NK-92 (cell line): ENCODE measurements at regions not wholly inside any gene's neighbourhood (a gene's known extent, or its start where the extent isn't known, plus 50 kb on each side); places are given as distances from the start of the nearest gene placed in this dataset.

Experiments used
- DNase-seq: peaks from one replicate; lab custom pipeline; 2025; ENCODE audit not compliant: unreplicated experiment; lab: John Stamatoyannopoulos, UW

DNA sequence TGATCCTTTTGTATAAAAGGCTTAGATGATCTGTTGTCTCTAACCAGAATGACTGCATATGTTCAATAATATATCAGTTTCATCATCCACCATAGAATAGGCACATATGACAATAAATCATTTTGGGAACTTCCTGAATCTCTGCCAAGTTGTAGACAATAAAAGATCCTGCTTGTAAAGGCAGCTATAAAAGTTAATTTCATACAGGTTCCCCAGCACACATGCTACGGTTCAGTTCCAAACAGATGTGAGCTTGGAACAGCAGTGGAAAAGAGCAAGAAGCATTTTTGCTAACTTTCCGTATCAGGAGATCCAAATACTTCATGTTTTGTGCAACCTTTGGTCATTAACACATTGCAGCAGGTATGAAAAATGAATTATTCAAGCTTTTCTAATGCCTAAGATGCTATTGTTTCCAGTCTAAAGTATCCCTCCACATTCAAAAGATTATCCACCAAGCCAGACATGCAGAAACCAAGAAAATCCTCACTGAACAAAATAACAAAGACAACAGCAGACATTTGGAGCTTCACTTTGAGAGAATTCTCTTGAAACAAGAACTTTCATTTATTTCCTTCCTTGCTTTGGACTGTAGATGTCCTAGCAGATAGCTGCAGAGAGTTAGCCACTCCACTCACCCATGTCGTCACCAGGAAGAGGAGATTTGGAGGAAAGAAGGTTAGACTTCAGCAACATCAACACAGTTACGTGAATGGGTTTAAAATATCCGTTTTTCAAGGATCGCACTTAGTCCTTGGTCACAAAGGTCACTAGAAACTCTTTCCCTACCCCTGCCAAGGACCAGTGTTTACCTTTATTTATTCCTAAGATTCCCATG, 453.5 kb upstream of the JARID2 start:
- no peak for DNase-seq

DNA sequence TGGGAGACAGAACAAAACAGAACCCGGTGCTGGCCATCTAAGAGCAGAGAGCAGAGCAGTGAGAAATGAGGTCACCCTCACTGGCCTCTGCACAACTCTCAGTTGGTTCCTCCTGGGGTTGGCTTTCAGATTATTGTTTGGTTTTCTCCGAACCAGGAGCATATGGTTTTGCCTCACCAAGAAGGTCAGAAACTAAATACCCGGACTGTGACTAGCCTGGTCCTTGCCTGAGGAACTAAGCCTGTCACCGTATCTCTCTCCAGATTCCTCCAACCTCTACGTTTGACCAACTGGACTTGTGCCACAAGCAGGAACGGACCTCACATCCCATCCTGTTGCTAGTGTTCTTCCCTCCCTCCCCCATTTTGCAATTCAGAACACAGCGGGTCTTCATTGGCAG, 450.4 kb upstream of the JARID2 start:
- DNase-seq: no peak

DNA sequence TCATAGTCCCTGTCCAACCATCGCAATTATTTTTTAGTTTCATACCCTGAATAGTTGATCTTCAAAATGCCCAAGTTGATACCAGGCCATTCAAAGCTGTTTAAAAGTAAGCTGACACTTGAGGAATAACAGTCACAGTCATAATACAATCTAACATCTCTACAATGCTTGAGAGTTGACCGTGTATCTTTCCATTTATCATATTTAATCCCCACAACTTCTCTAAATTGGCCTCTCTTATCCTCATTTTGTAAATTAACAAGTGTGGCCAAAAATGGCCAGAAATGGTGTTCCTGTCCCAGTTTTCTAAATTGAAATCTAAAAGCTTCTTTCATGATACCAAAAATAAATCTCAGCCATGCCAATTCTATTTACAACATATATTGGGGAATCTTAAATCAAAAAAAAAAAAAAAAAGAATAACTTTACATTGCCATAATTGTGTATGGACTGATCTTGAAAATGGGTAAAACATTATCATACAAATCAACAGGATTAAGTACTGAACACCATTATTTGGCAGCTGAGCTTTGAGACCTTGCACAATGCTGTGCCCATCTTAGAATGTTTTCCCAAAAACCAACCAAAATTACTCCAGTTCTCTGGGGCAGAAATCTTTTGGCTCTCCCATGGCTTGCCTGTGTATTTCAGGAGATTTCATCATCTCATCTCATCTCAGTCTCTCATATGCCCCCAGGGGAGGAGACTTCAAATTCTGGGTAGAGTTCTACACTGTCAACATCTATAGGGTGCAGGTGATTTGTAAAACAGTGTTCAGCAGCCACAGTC, 448.7 kb upstream of the JARID2 start:
- DNase-seq: no peak

DNA sequence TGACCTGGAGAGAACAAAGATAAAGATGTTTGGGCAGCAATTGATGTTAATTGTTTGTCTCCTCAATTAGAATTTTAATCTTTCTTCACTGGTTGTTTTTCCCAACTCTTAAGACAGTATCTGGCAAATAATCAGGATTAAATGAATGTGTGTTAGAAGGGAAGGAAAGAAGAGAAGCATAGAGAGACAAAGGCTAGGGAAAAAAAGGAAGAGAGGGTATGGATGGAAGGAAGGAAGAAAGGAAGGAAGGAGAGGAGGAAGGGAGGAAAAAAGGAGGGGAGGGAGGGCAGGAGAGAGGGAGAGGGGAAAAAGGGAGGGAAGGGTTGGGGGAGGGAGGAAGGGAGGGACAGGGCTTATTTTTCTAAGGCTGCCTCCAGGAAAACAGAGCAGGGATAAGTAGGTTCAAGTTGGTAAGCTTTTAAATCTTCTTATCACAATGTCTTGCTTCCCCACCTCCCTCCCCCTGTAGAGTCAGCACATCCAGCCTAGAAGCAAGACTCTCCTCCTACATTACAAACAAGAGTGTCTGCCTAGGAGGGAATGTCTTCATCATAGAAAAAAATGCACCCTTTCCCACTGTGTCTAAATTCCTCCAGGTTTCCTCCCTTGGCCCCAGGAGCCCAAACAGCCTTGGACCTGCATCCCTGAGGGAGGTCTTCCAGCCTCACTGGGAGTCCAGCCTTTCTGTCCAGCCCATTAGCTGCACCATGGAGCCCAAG, 447.8 kb upstream of the JARID2 start:
- no peak for DNase-seq

DNA sequence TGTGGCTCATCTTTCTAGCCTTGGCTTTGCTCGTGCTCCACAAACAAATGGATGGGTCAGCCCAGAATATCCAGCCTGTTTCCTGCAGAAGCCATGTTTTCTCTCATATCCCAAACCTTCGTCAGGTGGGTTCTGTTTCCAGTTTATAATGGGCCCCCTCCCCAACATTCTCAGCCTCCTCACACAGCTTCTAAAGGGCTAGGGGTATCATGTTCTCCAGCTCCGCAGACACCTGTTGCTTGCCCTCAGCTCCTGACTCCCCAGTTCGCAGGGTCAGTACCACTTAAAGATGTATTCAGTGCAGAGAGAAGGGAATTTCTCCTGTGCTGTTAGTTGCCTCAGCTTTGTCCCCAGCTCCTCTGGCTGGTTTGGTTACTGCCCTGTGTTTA, 447.3 kb upstream of the JARID2 start:
- DNase-seq: no peak

DNA sequence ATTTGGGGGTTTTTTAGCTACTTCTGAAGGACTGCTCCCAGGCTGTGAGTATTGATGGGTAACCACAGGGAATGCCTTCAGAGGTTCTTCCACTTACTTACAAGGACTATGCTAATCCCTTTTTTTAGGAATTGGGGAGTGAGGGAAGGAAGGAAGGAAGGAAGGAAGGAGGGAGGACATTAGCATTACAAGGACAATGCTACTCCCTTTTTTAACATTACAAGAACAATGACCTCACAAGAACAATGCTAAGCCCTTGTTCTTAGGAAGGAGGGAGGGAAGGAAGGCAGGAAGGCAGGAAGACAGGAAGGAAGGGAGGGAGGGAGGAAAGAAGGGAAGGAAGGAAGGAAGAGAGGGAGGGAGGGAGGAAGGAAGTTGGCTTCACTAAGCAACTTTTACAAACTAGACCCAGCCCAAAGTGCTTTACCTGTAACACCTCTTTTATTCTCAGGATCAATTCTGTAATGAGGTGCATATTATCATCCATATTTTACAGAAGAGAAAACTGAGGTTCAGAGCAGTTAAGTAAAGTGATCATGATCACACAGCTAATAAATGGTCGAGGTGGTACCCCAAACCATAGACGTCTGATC, 446.8 kb upstream of the JARID2 start:
- DNase-seq: no peak

DNA sequence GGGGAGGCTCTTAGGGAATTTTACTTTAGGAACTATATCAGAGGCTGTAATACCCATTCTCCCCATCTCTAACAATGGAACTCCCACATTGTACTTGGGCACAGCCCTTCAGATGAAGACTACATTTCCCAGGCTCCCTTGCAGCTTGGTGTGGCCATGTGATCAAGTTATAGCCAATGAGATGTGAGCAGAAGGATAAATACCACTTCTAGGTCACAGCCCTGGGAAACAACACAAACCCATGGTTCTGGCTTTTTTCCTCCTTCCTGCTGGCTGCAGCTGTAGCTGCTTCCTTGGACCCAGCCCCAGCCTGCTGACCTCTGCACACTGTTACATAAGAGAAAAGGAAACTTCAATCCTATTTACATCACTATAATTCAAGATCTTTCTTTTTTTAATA, 445.9 kb upstream of the JARID2 start:
- DNase-seq: no peak

DNA sequence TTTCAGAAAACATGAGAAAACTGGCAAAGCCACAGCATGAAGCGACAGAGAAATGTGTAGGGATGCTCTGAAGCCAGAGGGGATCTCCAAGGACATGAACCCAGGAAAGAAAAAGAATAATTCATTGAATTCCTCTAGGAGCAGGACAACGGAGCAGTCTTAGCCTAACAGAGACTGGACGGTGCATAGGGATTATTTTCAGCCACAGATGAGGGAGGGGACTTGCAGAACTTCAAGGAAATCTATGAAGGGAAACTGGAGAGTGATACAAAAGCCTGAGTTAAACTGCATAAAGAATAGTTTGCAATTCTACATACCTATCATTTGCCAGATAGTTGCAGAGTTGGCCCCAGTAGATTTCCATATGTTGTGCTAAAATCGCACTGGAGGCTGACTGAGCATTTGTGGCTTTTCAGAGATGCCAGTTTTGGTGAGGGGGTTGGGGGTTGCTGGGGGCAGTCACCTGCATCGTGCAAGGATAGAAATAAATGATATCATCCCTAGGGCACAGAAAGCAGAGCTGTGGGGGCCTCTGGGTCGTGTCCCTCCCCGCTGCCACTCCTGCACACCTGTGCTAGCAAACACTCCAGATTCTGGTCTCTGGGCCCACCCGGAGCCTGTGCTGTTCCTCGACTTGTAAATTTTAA, 443.2 kb upstream of the JARID2 start:
- no peak for DNase-seq

DNA sequence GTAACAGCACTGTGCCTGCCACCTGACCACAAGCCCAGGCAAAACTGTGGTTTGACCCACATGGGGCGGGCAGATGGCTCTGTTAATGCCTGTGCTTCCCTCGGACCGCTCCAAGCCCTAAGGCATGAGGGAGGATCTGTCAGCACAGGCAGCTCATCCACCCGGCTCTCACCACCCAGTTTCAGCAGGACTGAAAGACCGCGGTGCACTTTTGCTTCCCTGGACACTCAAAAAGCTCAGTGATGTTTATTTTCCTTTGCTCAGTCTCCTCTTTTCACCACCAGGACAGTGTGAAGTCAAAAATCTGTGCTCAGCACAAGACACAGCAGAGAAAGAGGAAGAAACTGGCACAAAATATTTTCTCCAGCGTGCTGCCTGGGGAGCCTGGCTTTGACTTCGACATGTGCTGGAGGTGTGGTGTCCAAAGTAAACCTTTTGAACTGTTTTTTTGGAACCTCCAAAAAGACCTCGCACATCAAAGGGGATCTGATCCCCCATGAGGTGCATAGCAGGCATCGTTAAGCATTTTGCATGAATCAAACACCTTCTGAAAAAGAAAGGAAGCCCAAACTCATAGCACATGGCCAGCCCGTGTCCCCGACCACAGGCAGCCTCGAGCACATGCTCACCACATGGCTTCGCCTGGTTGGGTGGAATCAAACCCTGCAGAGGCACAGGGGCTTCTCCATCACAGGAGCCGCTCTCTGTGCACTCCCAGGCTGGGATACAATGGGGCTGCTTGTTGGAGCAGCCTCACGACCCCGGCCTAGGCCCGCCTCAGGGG, 441.7 kb upstream of the JARID2 start:
- DNase-seq: no peak

DNA sequence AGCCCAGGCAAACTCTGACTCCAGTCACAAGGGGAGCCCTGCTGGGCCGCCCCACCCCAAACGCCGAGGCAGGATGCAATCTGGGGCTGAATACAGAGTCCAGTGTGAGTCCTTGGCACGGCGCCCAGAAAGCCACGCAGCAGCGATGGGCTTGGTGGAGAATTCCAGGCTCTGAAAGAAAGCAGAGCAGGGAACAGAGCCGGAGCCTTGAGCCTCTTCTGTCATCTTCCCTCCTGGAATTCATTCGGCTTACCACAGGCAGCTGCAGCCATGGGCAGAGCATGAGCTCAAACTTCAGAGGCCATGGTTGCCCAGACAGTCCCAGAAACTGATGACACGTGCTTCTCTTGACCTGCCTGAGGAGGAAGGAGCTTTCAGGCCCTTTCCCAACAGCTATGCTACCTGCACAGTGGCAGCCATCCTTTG, 441.1 kb upstream of the JARID2 start:
- DNase-seq: no peak

DNA sequence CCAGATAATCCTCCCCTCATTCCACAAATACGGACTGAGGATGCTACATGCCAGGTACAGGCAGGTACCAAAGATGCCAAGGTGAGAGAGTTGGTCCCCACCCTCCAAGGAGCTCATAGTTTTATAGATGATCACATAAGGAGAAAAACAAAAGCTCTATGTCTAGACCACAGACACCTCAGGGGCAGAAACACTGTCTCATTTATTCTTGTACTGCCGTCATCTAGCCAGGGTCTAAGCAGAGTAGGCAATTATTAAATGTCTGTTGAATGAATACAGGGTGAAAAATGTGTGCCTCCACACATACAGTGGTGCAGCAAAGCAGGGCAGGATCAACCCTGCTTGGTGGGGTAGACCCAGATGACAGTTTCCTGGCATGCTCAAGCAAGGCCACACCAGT, 439.8 kb upstream of the JARID2 start:
- DNase-seq: no peak

DNA sequence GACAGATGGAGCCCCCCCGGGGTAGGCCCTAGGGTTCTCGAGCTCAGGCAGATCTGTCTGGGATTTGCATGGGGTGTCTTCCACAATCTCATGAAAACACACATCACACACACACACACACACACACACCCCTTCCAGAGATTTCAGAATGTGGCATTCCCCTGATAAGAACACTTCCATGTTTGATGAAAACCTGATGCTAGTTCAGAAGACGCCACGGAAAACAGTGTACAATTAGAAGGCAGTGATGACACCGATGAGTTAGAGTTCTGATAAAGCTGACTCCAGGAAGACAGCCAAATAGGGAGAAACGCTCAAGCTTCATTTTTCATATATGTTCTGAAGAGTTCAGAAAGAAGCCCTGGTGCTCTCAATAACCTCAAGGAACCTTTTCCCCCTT, 438.7 kb upstream of the JARID2 start:
- no peak for DNase-seq

DNA sequence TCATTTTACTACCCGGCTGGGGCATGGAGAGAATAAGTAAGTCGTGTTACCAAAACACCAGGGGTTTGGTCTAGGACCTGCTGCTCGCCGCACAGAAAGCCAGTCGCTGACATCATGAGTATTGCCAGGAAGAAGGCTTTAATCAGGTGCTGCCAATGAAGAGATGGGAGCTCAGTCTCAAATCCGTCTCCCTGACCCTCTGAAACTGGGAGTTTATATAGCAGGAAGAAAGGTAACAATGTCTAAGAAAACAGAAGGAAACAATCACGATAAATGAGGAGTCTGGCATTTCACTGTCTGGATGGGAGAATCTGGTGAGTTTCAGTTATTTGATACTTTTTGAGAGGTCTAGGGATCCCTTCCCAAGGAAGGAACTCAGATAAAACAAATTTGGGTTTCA, 437.9 kb upstream of the JARID2 start:
- no peak for DNase-seq

DNA sequence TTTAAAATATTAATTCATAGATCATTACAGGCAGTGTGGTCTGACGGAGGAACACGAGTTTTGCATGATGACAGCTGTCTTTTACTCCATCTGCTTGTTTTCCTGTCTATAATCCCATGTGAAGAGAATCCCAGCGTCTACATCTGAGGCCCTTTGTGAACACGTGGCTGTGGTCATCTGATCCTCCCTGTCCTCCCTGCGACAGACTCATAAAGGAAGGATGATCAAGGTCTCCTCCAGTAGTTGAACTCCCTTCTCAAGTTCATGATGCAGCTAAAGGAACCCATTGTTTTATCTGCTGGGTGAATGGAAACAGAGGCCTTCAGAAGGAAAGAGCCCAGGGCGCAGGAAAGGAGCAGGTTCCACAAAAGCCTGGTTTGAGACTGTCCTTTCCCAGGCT, 435.8 kb upstream of the JARID2 start:
- DNase-seq: no peak

DNA sequence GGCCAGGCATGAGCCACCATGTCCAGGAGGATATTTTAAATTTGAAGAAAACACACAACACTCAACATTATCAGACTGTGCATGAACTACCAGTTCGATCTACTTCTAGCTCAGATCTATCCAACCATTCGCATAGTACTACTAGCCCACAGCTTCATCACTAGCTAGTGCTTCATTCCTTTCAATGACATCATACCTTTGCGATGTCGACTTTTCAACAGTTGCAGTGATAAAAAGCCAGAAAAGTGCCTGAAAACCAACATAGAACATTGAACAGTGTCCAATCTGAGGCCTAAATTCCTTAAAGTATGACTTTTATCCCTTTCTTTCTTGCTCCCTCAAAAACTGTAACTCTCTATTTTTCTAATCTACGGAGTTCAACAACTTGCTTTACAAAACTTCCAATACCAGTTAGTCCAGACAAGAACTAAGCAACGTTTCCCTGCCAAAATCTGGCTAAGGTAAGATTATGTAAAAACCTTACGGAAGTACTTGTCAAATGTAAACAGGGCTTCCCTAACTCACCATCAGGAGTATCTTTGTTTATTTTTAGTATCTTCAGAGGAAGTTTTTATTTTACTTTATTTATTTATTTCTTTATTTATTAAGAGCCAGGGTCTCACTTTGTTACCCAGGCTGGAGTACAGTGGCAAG, 434.0 kb upstream of the JARID2 start:
- no peak for DNase-seq

DNA sequence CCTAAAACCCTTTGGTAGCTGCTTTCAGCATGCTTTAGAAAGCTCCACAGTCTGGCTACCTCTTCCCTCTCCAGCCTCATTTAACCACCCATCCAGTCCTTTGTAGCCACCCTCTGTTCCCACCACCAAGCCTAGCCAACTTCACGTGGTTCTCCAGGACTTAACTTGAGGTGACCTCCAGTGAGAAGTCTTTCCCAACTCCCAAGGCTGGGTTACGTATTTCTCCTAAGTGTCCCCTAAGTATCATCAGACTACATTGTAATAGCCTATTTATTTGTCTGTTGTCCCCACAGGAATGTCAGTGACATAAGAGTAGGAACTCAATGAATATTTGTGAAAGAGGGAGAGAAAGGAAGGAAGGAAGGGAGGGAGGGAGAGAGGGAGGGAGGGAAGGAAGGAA, 431.9 kb upstream of the JARID2 start:
- DNase-seq: no peak

DNA sequence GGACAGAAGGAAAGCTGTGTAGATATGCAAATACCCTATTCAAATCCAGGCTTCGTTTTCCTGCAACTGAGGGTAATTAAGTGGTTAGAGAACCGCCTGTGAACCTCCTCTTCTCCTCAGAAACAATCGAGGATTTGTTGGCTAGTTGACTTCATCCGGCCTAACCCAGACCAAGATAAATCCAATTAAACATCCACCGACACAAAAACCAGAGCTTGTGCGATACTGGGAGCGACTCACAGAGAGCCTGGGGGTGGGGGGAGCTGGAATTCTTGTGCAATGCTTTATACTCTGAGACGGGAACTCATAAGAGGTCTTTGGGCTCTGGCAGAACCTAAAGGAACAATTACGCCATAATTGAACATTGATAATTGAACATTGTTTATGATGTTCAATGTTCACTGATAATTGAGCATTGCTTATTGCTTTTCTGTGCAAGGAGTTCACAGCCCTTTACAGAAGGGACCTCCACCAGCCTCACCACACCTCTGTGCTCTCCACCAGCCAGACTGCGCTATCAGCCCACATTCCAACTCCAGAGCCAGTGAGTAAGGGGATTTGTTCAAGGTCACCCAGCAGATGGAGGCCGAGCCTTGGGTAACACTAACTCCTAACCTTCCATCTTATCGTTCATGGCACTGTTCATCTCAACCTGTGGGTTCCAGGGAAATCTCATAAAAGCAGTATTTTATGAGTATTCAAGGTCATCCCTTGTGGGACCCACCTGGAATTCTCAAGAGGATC, 429.6 kb upstream of the JARID2 start:
- DNase-seq: no peak

DNA sequence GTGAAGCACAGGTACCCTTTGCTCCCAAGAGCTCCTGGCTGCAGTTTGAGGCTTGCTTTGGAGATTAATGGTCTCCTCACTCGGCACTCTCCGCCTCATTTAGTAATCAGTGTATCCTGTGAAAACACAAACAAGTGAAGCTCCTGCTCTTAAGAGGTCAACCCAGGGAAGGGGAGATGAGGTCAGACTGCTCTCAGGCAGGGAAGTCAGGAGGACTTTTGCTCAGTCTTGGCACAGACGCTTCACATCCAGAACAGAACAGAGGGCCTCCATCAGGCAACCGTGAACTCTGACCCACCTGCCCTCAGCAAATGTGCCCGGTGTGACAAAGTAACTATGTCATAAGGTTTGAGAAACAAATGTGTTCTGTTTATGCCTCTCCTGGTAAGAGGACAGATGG, 428.8 kb upstream of the JARID2 start:
- DNase-seq: no peak

DNA sequence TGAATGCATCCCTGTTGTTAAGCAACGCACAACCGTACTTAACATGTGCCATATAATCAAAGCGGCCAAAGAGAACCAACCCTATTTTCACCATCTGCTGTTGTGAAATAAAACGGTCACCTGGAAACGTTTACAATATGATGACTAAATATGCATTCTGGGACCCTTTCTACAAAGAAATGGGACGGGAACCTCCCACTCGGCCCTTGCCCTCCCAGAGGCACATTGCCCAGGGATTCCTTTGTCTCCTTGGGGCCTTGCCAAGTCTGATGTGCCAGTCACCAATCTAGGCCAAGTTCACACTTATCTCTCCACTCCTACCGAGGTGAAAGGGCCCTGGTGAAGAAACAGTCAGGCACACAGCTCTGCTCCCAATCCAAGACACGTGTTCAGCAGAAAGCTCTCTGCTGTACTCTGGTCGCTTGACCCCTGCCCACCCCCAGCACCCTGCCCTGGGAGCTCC, 427.4 kb upstream of the JARID2 start:
- DNase-seq: no peak
